GM12865 (cell line): ENCODE measurements at regions not wholly inside any gene's neighbourhood (a gene's known extent, or its start where the extent isn't known, plus 50 kb on each side); places are given as distances from the start of the nearest gene placed in this dataset.

Experiments used
- DNase-seq: peaks from one replicate; pipeline ENCODE4 v3.0.0; 2010; ENCODE audit warnings: low read depth
- H3K4me3 ChIP-seq: 2 replicates; pipeline ENCODE4 v1.5.1; 2011; ENCODE audit warnings: mild to moderate bottlenecking, low read depth, low read length, control low read depth
- CTCF ChIP-seq: IDR thresholded peaks from 2 replicates; pipeline ENCODE4 v1.5.1; 2011; ENCODE audit warnings: low read length, control low read depth, low read depth, inconsistent platforms; ENCODE audit not compliant: insufficient read depth; ENCODE audit errors: missing control alignments

GRCh38 chr4:1562371-1562770 is 121.7 kb downstream of the FAM53A start:
- DNase-seq = no peak
- no peak overlapping the region for H3K4me3 ChIP-seq

GRCh38 chr4:1561286-1561990 is 122.7 kb downstream of the FAM53A start:
- no peak overlapping the region for H3K4me3 ChIP-seq
- no peak for TF ChIP-seq CTCF
- DNase-seq = no peak

More at GRCh38 chr4:1562371-1562770, 121.7 kb downstream of the FAM53A start:
- no peak for TF ChIP-seq CTCF

GRCh38 chr4:1559896-1560650 is 124.0 kb downstream of the FAM53A start:
- DNase-seq = no peak
- no peak for TF ChIP-seq CTCF
- no peak overlapping the region for H3K4me3 ChIP-seq

- DNase-seq = no peak
- TF ChIP-seq CTCF = no peak
Measured at GRCh38 chr4:1558205-1558604, 125.9 kb downstream of the FAM53A start.

GRCh38 chr4:1557221-1557597 is 126.9 kb downstream of the FAM53A start:
- DNase-seq = no peak
- H3K4me3 ChIP-seq = no peak overlapping the region
- TF ChIP-seq CTCF = no peak

More at GRCh38 chr4:1558205-1558604, 125.9 kb downstream of the FAM53A start:
- H3K4me3 ChIP-seq = no peak overlapping the region

- DNase-seq = no peak
Measured at GRCh38 chr4:1556541-1557220, 127.4 kb downstream of the FAM53A start.

More at GRCh38 chr4:1556541-1557220, 127.4 kb downstream of the FAM53A start:
- TF ChIP-seq CTCF = no peak
- H3K4me3 ChIP-seq = no peak overlapping the region
